ENCODE measurements at regions not wholly inside any gene's neighbourhood (a gene's known extent, or its start where the extent isn't known, plus 50 kb on each side); places are given as distances from the start of the nearest gene placed in this dataset.

DNA sequence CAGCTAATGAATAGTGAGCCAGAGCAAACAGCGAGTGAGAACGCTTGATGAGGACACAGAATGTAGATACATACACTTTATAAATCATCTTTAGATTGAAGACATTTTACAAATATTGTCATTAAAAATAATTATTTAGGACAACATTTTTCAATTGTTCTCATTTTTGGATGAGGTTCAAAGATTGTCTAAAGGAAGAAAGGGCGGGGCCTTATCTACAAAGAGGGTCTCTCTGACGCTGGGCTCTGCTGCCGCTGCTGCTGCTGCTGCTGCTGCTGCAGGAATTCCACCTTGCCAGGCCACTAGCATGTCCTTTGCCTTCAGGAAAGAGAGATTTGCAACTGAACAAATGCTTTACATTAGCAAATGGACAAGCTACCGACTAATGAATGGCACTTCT lies 220.7 kb upstream of the TMEM161B start:
- no peak for DNase-seq (ENCODE audit: low read depth in 2 of 3, low spot score in 2 of 3)

DNA sequence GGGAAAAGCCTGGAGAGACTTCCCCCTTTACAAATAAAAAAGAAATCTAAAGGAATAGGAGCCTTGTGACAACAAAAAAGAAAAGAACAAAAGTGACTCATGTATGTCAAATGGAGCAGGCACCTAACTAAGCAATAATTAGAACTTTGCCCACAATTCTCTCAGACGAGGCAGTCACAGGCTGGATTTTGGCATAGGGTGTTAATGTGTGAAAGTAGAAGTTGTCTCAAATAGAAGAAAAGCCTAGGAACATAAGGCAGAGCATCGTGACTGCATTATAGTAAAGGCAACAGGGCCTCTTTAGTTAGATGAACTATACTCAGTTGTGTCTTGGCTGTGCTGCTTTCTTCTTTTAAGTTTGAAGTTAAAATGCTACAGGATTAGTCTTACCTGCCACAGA lies 219.9 kb upstream of the TMEM161B start:
- DNase-seq (ENCODE audit: low read depth in 2 of 3, low spot score in 2 of 3), result no peak

DNA sequence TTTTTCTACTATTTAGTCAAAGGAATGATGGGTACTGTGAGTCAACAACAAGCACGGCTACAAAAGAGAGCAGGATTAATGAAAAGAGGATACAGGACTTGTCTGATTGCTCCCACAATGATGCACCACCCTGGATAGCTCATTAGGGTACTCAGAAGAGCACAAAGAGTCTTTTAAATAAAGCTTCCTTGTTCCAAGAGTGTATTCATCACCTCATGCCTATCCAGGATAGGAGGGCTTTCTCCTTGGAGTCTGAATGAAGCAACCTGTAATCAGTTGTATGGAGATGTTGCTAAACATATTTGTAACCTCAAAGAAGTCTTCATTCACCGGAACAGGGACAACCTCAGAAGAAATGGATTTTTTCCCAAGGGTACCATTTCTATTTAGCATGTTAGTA lies 219.5 kb upstream of the TMEM161B start:
- no peak for DNase-seq (ENCODE audit: low read depth in 2 of 3, low spot score in 2 of 3)

DNA sequence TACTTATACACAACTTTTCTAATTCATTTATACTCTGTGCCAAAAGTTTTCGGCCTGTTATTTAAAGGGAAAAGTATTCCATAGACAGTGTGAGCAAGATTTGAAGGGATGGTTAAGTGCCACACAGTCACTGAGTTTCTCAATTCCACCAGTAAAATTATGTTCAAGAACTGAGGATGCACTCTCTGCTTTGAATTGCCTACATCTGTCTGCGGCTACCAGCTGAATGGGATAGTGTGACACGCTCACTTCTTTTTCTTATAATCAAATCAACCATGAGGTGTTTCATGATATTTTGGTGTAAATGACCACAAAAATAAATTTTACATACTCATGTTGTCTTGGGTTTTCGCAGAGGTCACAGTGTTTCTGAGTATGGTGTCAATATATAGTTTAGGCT lies 218.4 kb upstream of the TMEM161B start:
- DNase-seq (ENCODE audit: low read depth in 2 of 3, low spot score in 2 of 3), result no peak

DNA sequence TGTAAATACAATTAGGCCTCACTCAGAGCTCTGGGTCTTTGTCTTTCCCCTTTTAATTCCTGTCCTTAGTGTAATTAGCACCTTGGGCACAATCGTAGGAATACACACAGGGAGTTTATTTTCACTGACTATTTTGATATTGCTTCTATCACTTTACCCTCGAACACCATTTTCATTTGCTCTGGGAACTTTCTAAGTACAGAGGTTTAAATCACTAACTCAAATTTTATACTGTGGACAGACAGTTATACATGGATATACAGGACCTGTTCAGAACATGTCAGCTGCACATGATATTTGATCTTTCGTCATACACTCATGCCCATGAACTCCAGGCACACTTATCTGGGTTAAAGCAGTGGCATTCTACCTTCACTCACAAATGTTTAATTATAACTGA lies 217.8 kb upstream of the TMEM161B start:
- no peak for DNase-seq (ENCODE audit: low read depth in 2 of 3, low spot score in 2 of 3)

DNA sequence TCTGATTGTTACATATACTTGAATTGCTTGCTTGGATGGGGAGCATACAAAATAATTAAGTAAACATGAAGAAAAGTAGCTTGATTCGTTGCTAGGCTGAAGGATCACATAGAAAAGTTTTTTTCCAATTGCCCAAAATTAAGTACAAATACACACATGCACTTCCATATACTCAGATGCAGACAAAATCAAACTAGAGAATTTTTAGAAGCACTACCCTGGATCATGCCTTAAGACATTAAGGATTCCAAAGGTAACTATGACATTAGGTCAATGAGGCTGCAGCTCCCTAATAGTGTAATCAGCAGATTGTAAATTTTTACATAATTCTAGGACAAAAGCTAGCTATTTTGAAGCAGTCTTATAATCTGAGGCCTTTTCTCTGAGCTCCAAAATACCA lies 216.9 kb upstream of the TMEM161B start:
- no peak for DNase-seq (ENCODE audit: low read depth in 2 of 3, low spot score in 2 of 3)

DNA sequence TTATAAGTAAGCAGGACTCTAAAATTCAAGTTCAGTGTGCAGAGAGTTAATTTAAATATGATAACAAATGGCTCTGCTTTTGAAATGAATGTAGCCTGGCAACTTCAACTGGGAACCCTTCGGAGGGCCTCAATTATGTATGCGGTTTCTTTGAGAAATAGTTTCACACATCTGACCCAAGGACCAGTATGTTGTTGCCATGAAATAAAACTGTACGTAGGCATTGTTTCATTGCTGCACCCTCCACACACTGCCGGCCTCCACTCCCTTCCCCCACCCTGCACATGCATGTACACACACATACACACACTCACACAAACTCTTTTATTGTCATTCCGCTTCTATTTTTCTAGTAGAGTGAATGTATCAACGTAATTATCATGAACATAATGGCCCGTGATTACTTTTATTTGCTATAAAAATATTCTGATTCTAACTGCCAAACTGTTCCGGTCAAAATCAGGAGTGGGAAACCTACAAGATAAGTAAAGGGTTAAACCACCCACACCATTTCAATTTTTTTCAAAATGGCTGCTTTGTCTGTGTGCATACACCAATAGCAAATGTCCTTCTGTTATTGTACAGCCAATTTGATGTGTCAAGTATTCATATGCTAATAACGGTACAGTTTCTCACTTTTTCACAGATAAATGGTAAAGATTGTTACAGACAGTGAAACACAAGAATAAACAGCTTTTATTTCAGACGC lies 215.5 kb upstream of the TMEM161B start:
- no peak for DNase-seq (ENCODE audit: low read depth in 2 of 3, low spot score in 2 of 3)

DNA sequence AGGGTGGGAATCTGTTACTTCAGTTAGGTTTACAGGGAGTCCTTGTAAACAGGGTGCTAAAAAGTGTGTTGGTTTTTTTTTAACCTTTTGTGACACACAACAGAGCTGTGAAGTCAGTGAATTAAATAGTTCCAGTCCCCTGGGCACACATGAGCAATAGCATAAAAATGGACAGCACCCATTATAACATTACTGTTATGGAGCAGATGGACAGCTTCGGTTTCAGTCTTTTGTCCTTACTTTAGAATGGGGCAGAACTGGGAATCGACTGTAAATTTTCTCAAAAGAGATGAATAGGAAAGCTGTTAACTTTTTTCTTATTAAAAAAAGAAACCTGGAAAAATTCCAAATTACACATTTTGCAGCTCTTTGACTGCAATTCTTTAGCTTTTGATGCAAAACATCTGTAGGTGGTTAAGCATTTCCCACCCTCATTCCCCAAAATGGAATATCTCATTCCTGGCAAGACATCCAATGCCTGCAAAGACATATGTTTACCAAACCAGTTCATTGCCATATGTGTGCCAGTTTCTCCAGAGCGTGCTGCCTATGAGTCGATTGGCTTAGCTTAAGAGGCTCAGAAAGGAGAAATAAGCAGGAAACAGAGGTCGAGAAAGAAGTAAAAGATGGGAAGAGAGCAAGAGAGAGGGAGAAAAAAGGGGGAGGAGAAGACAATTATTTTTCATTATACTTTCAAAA lies 212.3 kb upstream of the TMEM161B start:
- DNase-seq (ENCODE audit: low read depth in 2 of 3, low spot score in 2 of 3), result no peak

DNA sequence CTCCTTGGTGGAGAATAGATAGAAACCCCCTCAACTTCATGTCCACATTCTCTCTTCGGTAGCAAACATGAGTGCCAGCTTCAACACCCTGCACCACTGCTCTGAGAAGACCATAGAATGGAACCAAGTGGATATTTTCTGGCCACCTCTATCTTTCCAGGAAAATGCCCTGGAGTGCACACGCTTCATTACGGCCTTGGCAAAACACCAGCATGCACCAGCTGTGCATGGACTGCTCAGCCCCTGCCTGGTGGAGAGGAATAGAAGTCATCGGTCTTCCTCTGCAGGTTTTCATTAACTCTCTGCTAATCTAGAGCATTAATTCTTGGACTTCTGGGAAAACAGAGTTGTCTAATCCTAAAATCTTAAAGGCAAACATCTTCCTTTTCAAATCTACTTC lies 211.6 kb upstream of the TMEM161B start:
- no peak for DNase-seq (ENCODE audit: low read depth in 2 of 3, low spot score in 2 of 3)

DNA sequence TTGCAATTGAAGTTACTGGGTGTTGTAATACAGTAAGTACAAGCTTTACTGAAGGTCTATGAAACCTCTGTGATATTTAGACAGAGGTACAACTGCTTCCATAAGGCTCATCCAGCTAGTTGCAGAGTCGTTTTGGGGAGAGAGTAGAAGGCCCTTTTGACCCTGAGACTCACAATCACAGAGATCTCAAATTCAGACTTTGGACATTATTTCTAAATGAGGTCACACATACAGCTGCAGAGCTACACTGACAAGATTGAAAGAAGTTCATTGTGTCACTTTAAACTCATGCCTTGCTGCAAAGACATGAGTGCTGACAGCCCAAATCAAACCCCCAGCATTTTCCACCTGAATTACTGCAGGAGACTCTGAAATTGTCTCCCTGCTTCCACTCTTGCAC lies 205.9 kb upstream of the TMEM161B start:
- no peak for DNase-seq (ENCODE audit: low read depth in 2 of 3, low spot score in 2 of 3)

DNA sequence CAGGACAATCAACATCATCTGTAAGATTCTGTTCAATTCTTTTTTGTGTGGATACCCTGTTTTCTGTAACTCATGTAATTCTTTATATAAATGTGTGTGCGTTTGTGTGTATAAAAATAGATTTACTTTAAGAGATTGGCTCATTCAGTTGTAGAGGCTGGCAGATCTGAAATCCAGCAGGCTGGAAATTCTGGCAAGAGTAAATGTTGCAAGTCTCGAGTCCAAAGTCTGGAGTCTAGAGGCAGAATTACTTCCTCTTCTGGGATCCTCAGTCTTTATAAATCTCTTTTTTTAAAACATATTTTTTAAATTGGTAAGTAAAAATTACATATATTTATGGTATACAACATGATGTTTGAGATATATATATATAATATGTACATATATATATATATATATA lies 202.1 kb upstream of the TMEM161B start:
- DNase-seq (ENCODE audit: low read depth in 2 of 3, low spot score in 2 of 3), result no peak

DNA sequence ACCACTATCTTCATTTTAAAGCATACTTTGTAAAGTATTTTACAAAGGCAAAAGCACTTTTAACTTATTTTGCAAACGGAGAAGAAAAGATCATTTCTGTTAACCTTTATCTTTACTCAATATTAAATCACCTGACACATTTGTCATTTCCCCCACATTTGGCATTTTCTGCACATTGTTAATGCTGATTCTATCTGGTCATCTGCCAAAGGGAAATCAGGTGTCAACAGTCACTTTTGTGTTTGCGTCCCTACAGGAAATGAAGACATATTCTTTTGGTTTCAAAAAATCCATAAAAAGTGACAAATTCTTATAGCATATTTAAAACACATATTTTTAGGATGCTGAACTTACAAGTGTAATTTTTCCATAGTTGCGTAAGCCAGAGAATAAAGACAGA lies 191.3 kb upstream of the TMEM161B start:
- no peak for DNase-seq (ENCODE audit: low read depth in 2 of 3, low spot score in 2 of 3)

DNA sequence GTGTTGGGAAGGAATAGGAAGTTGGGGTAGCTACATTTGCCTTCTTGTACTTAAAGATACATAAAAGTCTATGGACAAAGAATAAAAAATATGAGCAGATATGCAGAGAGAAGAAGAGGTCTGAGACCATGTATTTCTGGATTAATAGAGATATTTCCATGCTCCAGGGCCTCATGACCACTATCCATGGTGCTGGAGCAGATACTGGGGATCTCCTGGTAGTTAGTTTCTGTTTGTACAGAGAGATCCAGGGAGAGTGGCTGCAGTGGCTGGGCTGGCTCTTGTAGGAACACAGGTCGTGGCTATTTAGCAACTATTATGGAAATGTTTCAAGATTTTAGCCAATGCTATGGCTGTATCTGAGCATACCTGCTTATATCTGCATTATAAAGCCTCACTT lies 184.2 kb upstream of the TMEM161B start:
- DNase-seq (ENCODE audit: low read depth in 2 of 3, low spot score in 2 of 3), result no peak

DNA sequence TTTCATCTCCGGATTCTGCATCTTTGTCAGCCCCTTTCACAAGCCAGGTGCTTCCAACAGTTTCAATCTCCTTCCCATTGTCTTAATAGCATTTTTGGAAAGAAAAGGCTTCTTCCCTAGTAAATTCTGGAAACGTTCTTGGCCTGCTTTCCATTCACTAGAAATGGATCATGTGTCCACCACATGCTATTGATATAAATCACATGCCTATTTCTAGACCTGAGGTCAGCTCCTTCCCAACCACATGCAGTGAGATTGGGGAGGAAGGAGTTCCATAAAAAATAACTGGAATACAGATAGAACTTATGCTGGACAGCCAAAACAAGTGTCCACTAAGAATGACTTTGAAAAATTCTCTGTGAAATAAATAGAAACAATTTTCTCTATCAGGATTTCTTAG lies 181.6 kb upstream of the TMEM161B start:
- no peak for DNase-seq (ENCODE audit: low read depth in 2 of 3, low spot score in 2 of 3)

DNA sequence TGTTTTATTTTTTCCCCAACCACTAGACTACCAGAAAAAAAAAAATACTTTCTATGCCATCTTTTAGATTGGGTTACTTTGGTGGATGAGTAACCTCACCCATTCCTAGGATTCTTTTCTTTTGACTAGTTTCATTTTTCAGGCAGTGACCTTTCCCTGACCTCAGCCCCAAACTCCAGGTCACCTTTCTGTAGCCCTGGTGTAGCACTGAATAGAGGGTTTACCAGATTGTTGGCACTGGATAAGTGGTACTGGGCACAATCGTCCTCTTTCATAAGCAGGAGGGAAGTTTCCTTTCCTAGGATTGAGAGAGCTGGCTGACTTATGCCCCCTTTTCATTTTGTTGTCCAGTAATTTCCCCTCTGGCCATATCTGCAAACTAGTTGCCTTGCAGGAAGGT lies 169.4 kb upstream of the TMEM161B start:
- no peak for DNase-seq (ENCODE audit: low read depth in 2 of 3, low spot score in 2 of 3)

DNA sequence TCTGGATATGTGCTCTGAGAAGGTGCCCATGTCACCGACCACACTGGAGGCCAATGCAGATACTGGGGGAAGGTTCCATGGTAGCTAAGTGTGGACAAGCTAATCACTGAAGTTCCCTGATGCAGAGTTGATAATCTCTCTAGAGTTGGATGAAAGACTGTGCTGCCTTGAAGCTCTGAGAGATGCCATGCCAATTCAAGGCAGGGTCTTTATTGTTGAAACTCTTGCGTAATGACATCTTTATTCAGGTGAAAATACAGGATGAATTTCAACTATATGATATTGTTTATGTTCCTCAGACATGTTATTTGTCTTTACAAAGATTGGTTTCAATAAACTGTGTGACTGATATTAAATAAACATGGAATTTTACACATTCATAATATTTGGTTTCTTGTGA lies 167.6 kb upstream of the TMEM161B start:
- no peak for DNase-seq (ENCODE audit: low read depth in 2 of 3, low spot score in 2 of 3)

DNA sequence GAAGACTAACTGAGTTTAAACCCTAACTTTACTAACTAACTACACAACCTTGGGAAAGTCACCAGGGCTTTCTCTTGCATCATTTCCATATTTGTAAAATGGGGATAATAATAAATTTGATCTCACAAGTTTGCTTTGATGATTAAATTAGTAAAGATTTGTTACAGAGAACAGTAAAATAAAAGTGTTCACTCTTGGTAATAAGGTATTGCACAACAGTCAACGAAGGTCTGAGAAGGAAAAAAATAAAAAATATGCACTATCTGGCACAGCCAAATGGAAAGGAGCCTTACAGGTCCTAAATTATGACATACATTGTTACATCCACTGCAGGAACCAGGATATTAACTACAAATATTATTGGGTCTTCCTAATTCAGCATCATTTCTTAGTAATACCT lies 160.0 kb upstream of the TMEM161B start:
- no peak for DNase-seq (ENCODE audit: low read depth in 2 of 3, low spot score in 2 of 3)

DNA sequence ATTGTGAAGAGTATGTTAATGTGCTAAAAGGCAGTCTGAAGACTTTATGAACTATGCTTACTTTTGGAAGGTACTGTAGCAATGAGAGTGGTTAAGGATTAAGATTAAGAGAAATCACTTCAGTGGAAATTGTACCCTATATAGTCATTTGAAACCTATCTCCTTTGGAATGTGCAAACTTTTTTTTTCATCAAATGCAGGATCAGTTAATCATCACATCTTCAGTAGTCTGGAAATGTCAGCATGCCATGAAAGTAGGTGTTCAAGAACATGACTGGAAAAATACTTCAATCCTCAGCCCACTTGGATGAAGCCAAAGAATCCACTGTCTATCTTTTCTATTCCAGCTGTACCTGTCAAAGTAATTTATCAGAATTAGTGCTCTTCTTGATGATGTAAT lies 157.8 kb upstream of the TMEM161B start:
- DNase-seq (ENCODE audit: low read depth in 2 of 3, low spot score in 2 of 3), result no peak

DNA sequence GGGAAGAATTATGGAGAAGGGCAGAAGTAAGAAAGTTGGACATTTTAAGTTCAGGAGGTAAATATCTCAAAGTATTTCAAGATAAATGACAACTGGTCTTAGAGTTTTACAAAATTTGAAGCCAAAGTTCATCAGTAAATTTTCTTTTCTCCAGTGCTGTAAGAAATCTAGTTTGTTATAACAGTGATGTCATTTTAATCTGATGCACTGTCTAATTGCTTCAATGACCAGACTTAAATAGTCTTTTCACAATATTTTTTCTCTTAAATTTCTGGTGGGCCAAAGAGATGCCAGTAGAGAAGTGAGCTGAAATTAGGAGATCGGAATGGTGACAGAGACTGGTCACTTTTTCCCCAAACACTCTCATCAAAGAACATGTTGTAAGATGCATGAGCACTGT lies 156.5 kb upstream of the TMEM161B start:
- no peak for DNase-seq (ENCODE audit: low read depth in 2 of 3, low spot score in 2 of 3)

DNA sequence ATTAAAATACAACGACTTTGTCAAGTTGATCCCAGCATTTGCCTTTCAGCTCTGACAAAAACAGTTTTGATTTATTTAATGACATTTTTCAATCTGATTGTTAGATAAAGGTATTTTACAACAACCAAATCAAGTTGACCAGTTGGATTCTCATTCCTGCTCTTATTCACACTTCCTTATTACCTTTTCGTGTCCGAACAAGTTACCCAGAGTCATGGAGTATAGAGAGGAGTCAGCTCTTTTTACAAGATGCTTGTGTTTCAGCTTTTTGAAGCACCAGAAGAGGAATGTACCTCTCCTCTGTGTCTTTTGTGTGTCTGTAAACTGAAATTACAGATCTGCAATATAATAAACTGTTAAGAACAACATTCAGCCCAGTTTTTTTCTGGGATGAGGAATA lies 151.3 kb upstream of the TMEM161B start:
- DNase-seq (ENCODE audit: low read depth in 2 of 3, low spot score in 2 of 3), result no peak

DNA sequence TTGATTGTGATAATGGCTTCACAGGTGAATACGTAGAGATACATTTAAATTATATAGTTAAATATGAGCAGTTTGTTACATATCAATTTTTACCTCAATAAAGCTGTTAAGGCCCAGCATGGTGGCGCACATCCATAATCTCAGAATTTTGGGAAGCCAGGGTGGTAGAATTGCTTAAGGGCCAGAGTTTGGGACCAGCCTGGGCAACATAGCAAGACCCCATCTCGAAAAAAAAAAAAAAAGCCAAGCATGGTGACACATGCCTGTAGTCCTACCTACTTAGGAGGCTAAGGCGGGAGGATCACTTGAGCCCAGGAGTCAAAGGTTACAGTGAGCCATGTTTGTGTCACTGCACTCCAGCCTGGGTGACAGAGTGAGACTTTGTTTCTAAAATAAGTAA lies 138.7 kb upstream of the TMEM161B start:
- no peak for DNase-seq (ENCODE audit: low read depth in 2 of 3, low spot score in 2 of 3)

DNA sequence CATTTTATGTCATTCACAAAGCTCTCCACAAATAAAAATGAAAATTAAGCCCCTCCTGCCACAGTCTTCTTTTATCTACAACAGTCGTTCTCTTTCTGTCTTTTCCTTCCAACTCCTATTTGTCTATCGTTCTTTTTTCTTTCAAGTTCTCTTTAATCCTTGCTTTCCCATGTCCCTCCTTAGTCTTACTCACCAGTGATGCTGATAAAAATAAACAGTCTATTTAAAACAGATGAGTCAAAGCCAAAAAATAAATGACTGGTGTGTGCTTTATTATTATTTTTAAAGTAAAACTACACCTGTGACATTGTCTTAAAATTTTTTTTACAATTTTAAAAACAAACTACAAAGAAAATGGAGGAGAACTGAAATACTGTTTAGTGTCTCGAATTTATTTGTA lies 137.1 kb upstream of the TMEM161B start:
- DNase-seq (ENCODE audit: low read depth in 2 of 3, low spot score in 2 of 3), result no peak

DNA sequence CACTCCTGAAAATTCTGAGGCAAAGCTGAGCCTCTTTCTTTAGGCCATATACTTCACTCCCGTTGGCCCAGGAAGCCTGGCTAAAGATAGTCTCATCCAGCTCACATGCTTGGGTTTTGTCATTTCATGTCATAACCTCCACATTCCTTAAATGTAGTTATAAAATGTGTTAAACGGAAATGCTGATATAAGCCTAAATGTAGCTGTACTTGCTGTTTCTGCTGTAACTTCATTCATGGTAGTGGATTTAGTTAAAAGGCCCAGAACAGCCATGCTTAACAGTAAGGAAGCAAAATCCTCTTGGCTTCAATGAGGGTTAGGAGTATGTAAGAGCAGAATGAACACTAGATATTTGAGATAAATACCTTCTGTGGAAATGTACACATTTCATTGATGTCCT lies 135.8 kb upstream of the TMEM161B start:
- DNase-seq (ENCODE audit: low read depth in 2 of 3, low spot score in 2 of 3), result no peak

Data from hematopoietic multipotent progenitor cell (in vitro differentiated cells).